ENCODE measurements at regions not wholly inside any gene's neighbourhood (a gene's known extent, or its start where the extent isn't known, plus 50 kb on each side); places are given as distances from the start of the nearest gene placed in this dataset.
A peak's percentile ranks its signal among the peaks of the same experiment; 100 is the strongest.

GRCh38 chr2:9765611-9766531 is 77.4 kb upstream of the TAF1B start:
- no peak for TF ChIP-seq CTCF (IDR thresholded peaks at IDR 0.05 in 8 of 11, conservative IDR thresholded peaks at IDR 0.05 in 3 of 11)
- TF ChIP-seq POLR2A (IDR thresholded peaks at IDR 0.05) = no peak
- TF ChIP-seq POLR2AphosphoS5 (IDR thresholded peaks at IDR 0.05) = peak in 1 of 3 donors; percentile 23
